CD4-positive, alpha-beta T cell (primary cell): ENCODE measurements at regions not wholly inside any gene's neighbourhood (a gene's known extent, or its start where the extent isn't known, plus 50 kb on each side); places are given as distances from the start of the nearest gene placed in this dataset.

Experiments used
- ATAC-seq: fragments of 200-7000 bp; cut with Tn5 transposase; one replicate; pipeline ENCODE4 v1.10.0; 2022; ENCODE audit warnings: mild to moderate bottlenecking; ENCODE audit not compliant: poor library complexity
- CTCF ChIA-PET: fragments of 350-600 bp; sonication (Branson Sonifier 250); formaldehyde crosslinking; loops from one replicate; lab custom pipeline; 2021; ENCODE audit warnings: antibody characterized with exemption, inconsistent platforms; lab: Charles Lee
- POLR2A ChIA-PET: fragments of 350-600 bp; sonication (Branson Sonifier 250); formaldehyde crosslinking; loops from one replicate; lab custom pipeline; 2021; ENCODE audit warnings: antibody characterized with exemption, inconsistent platforms; lab: Charles Lee
- DNase-seq, 14 experiments: peaks; one replicate each; pipeline ENCODE4 v3.0.0-alpha.2; 2013 to 2020; ENCODE audit warnings: mixed read lengths in 2 of 14
- H3K27ac ChIP-seq, 2 donors: one replicate each; pipeline versions ENCODE4 v1.5.1 to v1.7.0; 2013; ENCODE audit warnings: low read length in 2 of 2, low read depth in 1 of 2, mild to moderate bottlenecking in 1 of 2
- H3K27me3 ChIP-seq, 2 experiments: 1 replicate in 1 of 2; 2 replicates in 1 of 2; pipeline versions ENCODE4 v1.6.1 to v1.7.0; 2013; ENCODE audit warnings: low read length in 2 of 2, control low read depth in 1 of 2, mild to moderate bottlenecking in 1 of 2, moderate library complexity in 1 of 2; ENCODE audit not compliant: insufficient read depth in 2 of 2, control insufficient read depth in 1 of 2
- H3K36me3 ChIP-seq: one replicate; pipeline ENCODE4 v1.6.1; 2013; ENCODE audit warnings: low read length, control low read depth; ENCODE audit not compliant: insufficient read depth
- H3K4me1 ChIP-seq: one replicate; pipeline ENCODE4 v1.6.1; 2013; ENCODE audit warnings: low read length, control low read depth; ENCODE audit not compliant: insufficient read depth
- H3K4me3 ChIP-seq: one replicate; pipeline ENCODE4 v1.5.1; 2013; ENCODE audit warnings: mild to moderate bottlenecking, low read length, moderate library complexity
- H3K9me3 ChIP-seq, 2 experiments: 1 replicate in 1 of 2; 2 replicates in 1 of 2; pipeline versions ENCODE4 v1.6.1 to v1.7.0; 2013; ENCODE audit warnings: low read length in 2 of 2, mild to moderate bottlenecking in 2 of 2, control low read depth in 1 of 2, moderate library complexity in 1 of 2; ENCODE audit not compliant: control insufficient read depth in 1 of 2, insufficient read depth in 1 of 2
- H3K27ac Mint-ChIP-seq: one replicate; pipeline ENCODE4 v1.8.0; 2020; ENCODE audit warnings: mixed read lengths
- H3K27me3 Mint-ChIP-seq: one replicate; pipeline ENCODE4 v1.8.0; 2021; ENCODE audit warnings: mixed read lengths
- H3K36me3 Mint-ChIP-seq: one replicate; pipeline ENCODE4 v1.8.0; 2021; ENCODE audit warnings: low read depth, mixed read lengths
- H3K4me1 Mint-ChIP-seq: one replicate; pipeline ENCODE4 v1.8.0; 2021; ENCODE audit warnings: low read depth, mixed read lengths
- H3K4me3 Mint-ChIP-seq: one replicate; pipeline ENCODE4 v1.8.0; 2020; ENCODE audit warnings: mild to moderate bottlenecking, mixed read lengths
- H3K9me3 Mint-ChIP-seq: one replicate; pipeline ENCODE4 v1.8.0; 2020; ENCODE audit warnings: mixed read lengths
- intact Hi-C, 2 experiments: fragments of 100-400 bp; cut with DNase I in 1 of 2; cut with micrococcal nuclease in 1 of 2; formaldehyde crosslinking; loops; one replicate each; pipeline versions ENCODE4 v1.15.1 to v1.9.0; 2023 to 2025; cut with DNase I, micrococcal nuclease
- TF ChIP-seq, protein P1 (sequence below): fragments of 200-600 bp; IDR thresholded peaks from one replicate; pipeline ENCODE4 v1.8.0; 2022; ENCODE audit warnings: antibody characterized with exemption, mild to moderate bottlenecking

- CTCF ChIA-PET = interaction anchor here (0.7 kb wide), 1 partner anchor 1860 kb away, joined by 3 read pairs; no protein-coding TSS in a partner anchor
- H3K4me3 Mint-ChIP-seq = no peak overlapping the region
Observed at GRCh38 chr14:43252866-43253265, 1254.2 kb downstream of the FSCB start.

GRCh38 chr14:43249591-43249990, 1257.5 kb downstream of the FSCB start:
- TF ChIP-seq, protein P1, sequence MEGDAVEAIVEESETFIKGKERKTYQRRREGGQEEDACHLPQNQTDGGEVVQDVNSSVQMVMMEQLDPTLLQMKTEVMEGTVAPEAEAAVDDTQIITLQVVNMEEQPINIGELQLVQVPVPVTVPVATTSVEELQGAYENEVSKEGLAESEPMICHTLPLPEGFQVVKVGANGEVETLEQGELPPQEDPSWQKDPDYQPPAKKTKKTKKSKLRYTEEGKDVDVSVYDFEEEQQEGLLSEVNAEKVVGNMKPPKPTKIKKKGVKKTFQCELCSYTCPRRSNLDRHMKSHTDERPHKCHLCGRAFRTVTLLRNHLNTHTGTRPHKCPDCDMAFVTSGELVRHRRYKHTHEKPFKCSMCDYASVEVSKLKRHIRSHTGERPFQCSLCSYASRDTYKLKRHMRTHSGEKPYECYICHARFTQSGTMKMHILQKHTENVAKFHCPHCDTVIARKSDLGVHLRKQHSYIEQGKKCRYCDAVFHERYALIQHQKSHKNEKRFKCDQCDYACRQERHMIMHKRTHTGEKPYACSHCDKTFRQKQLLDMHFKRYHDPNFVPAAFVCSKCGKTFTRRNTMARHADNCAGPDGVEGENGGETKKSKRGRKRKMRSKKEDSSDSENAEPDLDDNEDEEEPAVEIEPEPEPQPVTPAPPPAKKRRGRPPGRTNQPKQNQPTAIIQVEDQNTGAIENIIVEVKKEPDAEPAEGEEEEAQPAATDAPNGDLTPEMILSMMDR = no peak
- DNase-seq (no peak), ATAC-seq (no peak)
- POLR2A ChIA-PET = no interaction called here
- H3K36me3 ChIP-seq = no peaks in the 10 kb centered on the region
- Mint-ChIP-seq H3K4me3 (no peak overlapping the region), H3K27ac (no peak overlapping the region), H3K36me3 (no peaks in the 10 kb centered on the region), H3K9me3 (peaks cover 8% of the 10 kb centered on the region), H3K27me3 (no peaks in the 10 kb centered on the region), H3K4me1 (no peaks in the 10 kb centered on the region)
- CTCF ChIA-PET = no interaction called here
- no peaks in the 10 kb centered on the region for H3K4me1 ChIP-seq
- H3K4me3 ChIP-seq = no peak overlapping the region
- no peak overlapping the region for H3K27ac ChIP-seq
- intact Hi-C loops = no loop called here
- no peaks in the 10 kb centered on the region for H3K27me3 ChIP-seq
- no peaks in the 10 kb centered on the region for H3K9me3 ChIP-seq

More at GRCh38 chr14:43252866-43253265, 1254.2 kb downstream of the FSCB start:
- Histone ChIP-seq H3K27me3 (no peaks in the 10 kb centered on the region), H3K27ac (no peak overlapping the region), H3K4me3 (no peak overlapping the region), H3K36me3 (no peaks in the 10 kb centered on the region), H3K9me3 (no peaks in the 10 kb centered on the region), H3K4me1 (no peaks in the 10 kb centered on the region)
- POLR2A ChIA-PET = no interaction called here
- H3K27ac Mint-ChIP-seq = no peak overlapping the region
- H3K4me1 Mint-ChIP-seq = no peaks in the 10 kb centered on the region
- H3K27me3 Mint-ChIP-seq = no peaks in the 10 kb centered on the region
- DNase-seq (no peak), ATAC-seq (no peak)
- intact Hi-C loops = no loop called here
- H3K36me3 Mint-ChIP-seq = no peaks in the 10 kb centered on the region
- H3K9me3 Mint-ChIP-seq = peaks cover 7% of the 10 kb centered on the region
- TF ChIP-seq, protein P1 = no peak

DNA sequence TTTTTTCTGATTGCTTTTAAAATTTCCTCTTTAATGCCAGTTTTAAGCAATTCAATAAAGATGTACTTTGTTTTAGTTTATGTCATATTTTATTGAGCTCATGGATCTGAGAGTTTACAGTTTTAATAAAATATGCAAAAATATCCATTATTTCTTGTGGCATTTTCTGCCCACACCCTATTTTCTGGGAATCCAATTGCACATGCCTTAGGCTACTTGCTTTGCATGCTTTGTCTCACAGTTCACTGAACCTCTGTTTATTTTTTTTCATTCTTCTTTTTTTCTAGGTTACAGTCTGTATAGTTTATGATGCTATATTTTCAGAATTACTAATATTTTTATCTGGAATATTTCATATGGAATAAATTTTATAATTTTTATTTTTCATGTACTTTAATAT, 1258.0 kb downstream of the FSCB start:
- POLR2A ChIA-PET = no interaction called here
- Mint-ChIP-seq H3K9me3 (peaks cover 8% of the 10 kb centered on the region), H3K27ac (no peak overlapping the region), H3K27me3 (no peaks in the 10 kb centered on the region), H3K36me3 (no peaks in the 10 kb centered on the region), H3K4me1 (no peaks in the 10 kb centered on the region), H3K4me3 (no peak overlapping the region)
- CTCF ChIA-PET = no interaction called here
- Histone ChIP-seq H3K4me1 (no peaks in the 10 kb centered on the region), H3K36me3 (no peaks in the 10 kb centered on the region), H3K9me3 (no peaks in the 10 kb centered on the region), H3K27me3 (no peaks in the 10 kb centered on the region), H3K4me3 (no peak overlapping the region), H3K27ac (no peak overlapping the region)
- ATAC-seq (no peak), DNase-seq (no peak)
- TF ChIP-seq, protein P1 = no peak
- intact Hi-C loops = no loop called here
